T47D (cell line): ENCODE measurements at regions not wholly inside any gene's neighbourhood (a gene's known extent, or its start where the extent isn't known, plus 50 kb on each side); places are given as distances from the start of the nearest gene placed in this dataset.
"Not testable (repeated sequence)": the region's sequence is repeated elsewhere in the genome, so short reads cannot be mapped to it uniquely, and the experiment has no call there.

ENCODE experiments used
- DNase-seq, 2 experiments: peaks; one replicate each; pipeline versions ENCODE4 v3.0.0 to v3.0.0-alpha.2; 2011 to 2012; ENCODE audit warnings: low read depth in 1 of 2, low spot score in 1 of 2
- JUND ChIP-seq: IDR thresholded peaks from 2 replicates; pipeline ENCODE4 v1.6.1; 2012; ENCODE audit warnings: low read depth
- in situ Hi-C: cut with HindIII; loops from 2 replicates; pipeline ENCODE4 v1.10.0; 2016; ENCODE audit warnings: low sequenced_read_pairs, low pct_unique_long_range_greater_than_20kb

- TF ChIP-seq JUND = no peak
- in situ Hi-C loops = no loop called here
- no peak for DNase-seq
These were observed 972.5 kb upstream of the CELF2 start for GRCh38 chr10:10044922-10045764.

DNA sequence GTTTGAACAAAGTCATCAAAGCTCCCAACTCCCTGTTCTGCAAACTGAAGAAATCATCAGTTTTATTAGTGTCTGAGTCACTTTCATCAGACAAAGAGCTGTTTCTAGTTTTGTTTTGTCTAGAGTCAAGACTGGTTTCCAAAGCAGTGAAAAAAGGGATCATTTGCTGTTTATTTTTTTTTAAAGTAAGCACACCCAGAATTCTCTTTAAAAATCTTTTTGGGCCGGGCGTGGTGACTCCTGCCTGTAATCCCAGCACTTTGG is 972.0 kb upstream of the CELF2 start:
- DNase-seq = no peak
- in situ Hi-C loops = no loop called here
- no peak for TF ChIP-seq JUND

GRCh38 chr10:10047426-10047825 is 970.2 kb upstream of the CELF2 start:
- TF ChIP-seq JUND = no peak
- in situ Hi-C loops = no loop called here
- DNase-seq = no peak

- DNase-seq = no peak
- in situ Hi-C loops = no loop called here
- TF ChIP-seq JUND = no peak
These were observed 964.6 kb upstream of the CELF2 start for GRCh38 chr10:10053051-10053450.

- in situ Hi-C loops = no loop called here
- TF ChIP-seq JUND = no peak
- DNase-seq = peak in 1 of 2 experiments; percentile 31
These were observed 963.2 kb upstream of the CELF2 start for GRCh38 chr10:10054466-10054865.

- in situ Hi-C loops = no loop called here
- no peak for DNase-seq
- no peak for TF ChIP-seq JUND
These were observed 961.8 kb upstream of the CELF2 start for GRCh38 chr10:10055656-10056442.

DNA sequence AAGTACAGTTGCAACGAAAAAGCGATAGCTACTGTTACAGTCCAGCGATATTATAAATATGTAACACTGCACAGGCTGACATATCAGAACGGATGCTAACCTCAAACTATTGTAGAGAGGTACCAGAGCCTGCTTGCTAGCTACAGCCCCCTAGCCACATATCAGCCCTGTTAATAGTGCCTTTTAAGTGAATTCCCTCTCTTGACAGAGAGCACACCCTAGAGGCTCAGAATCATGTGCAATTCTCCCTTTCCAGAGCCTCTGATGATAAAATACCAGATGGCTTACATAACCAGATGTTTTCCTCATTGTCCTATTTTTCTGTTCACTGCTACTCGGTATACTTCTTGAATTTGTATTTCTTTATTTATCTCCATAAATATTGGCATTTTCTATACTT is 960.7 kb upstream of the CELF2 start:
- DNase-seq = no peak
- in situ Hi-C loops = no loop called here
- no peak for TF ChIP-seq JUND

- no peak for TF ChIP-seq JUND
- DNase-seq = no peak
- in situ Hi-C loops = no loop called here
These were observed 950.0 kb upstream of the CELF2 start for GRCh38 chr10:10067644-10068043.

DNA sequence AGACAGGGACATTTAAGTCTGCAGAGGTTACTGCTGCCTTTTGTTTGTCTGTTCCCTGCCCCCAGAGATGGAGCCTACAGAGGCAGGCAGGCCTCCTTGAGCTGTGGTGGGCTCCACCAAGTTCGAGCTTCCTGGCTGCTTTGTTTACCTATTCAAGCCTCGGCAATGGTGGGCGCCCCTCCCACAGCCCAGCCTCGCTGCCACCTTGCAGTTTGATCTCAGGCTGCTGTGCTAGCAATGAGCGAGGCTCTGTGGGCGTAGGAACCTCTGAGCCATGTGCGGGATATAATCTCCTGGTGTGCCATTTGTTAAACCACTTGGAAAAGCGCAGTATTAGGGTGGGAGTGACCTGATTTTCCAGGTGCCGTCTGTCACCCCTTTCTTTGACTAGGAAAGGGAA is 942.8 kb upstream of the CELF2 start:
- in situ Hi-C loops, DNase-seq: not testable (repeated sequence)

DNA sequence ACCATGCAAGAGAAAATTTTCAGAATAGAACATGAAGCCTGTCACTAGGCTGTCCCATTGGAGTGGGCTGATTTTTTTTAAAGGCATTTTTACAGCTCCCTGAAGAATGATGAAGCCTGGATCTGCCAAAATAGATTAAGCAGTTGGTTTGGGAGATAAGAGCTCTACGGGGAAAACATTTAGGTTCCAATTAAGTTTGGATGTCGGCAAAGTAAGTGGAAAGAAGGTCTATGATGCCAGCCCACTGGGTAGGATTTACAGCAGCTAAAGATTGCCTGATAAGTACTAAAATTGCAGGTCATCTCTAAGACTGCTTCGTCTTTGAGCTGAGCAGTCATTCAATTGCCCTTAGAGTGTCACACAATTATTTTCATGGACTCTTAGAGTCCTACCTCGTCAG is 939.2 kb upstream of the CELF2 start:
- DNase-seq = no peak
- in situ Hi-C loops = no loop called here
- no peak for TF ChIP-seq JUND

GRCh38 chr10:10092581-10092980 is 925.1 kb upstream of the CELF2 start:
- in situ Hi-C loops = no loop called here
- TF ChIP-seq JUND = no peak

DNA sequence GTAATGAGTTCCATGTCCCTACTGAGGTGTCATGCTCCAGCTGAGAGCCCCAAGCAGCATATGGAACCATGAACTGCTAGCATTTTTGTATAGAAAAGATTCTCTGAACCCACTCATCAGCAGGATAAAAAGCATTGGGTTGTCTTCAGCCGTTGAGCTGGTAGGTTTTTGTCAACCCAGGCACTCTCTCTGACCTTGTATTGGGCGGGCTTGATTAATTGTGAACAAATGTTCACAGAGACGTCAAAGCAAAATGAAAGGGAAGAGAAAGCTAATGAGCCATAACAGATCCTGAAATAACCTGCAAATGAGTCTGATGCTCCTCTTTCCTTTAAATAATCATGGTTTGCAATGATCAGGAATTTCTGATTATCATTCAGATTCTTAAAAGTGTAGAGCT is 924.7 kb upstream of the CELF2 start:
- no peak for DNase-seq
- in situ Hi-C loops = no loop called here
- TF ChIP-seq JUND = no peak

More at GRCh38 chr10:10092581-10092980, 925.1 kb upstream of the CELF2 start:
- peak in 1 of 2 experiments; percentile 10 for DNase-seq

- in situ Hi-C loops = no loop called here
- DNase-seq = no peak
- no peak for TF ChIP-seq JUND
These were observed 923.0 kb upstream of the CELF2 start for GRCh38 chr10:10094691-10095090.

GRCh38 chr10:10096296-10096695 is 921.4 kb upstream of the CELF2 start:
- in situ Hi-C loops = no loop called here
- TF ChIP-seq JUND = no peak
- DNase-seq = no peak
